ENCODE measurements at regions not wholly inside any gene's neighbourhood (a gene's known extent, or its start where the extent isn't known, plus 50 kb on each side); places are given as distances from the start of the nearest gene placed in this dataset.
"Not testable (repeated sequence)": the region's sequence is repeated elsewhere in the genome, so short reads cannot be mapped to it uniquely, and the experiment has no call there.

GRCh38 chr10:16193241-16193640 is 243.6 kb upstream of the PTER start:
- H3K9me3 Mint-ChIP-seq = no peaks in the 10 kb centered on the region
- H3K27ac Mint-ChIP-seq = no peak overlapping the region
- ChIA-PET POLR2A (no interaction called here), CTCF (no interaction called here)
- DNase-seq (no peak), ATAC-seq (ENCODE audit: low read depth) (no peak)
- no peak for TF ChIP-seq CTCF (IDR thresholded peaks at IDR 0.05)
- no peaks in the 10 kb centered on the region for H3K4me1 Mint-ChIP-seq
- H3K4me3 Mint-ChIP-seq = no peak overlapping the region
- no peaks in the 10 kb centered on the region for H3K36me3 Mint-ChIP-seq (ENCODE audit: low read depth)
- H3K27me3 Mint-ChIP-seq = no peaks in the 10 kb centered on the region
- intact Hi-C loops (cut with micrococcal nuclease) = no loop called here

GRCh38 chr10:16195178-16195769 is 241.5 kb upstream of the PTER start:
- ChIA-PET POLR2A (no interaction called here), CTCF (no interaction called here)
- no peak for DNase-seq
- intact Hi-C loops (cut with micrococcal nuclease) = no loop called here
- ATAC-seq (ENCODE audit: low read depth) = no peak
- no peaks in the 10 kb centered on the region for H3K9me3 Mint-ChIP-seq
- no peaks in the 10 kb centered on the region for H3K4me1 Mint-ChIP-seq
- no peaks in the 10 kb centered on the region for H3K36me3 Mint-ChIP-seq (ENCODE audit: low read depth)
- H3K27me3 Mint-ChIP-seq = no peaks in the 10 kb centered on the region
- no peak overlapping the region for H3K4me3 Mint-ChIP-seq
- no peak for TF ChIP-seq CTCF (IDR thresholded peaks at IDR 0.05)
- H3K27ac Mint-ChIP-seq = no peak overlapping the region

GRCh38 chr10:16195894-16196293 is 240.9 kb upstream of the PTER start:
- H3K9me3 Mint-ChIP-seq = no peaks in the 10 kb centered on the region
- CTCF ChIA-PET = no interaction called here
- no peak for ATAC-seq (ENCODE audit: low read depth)
- no peak overlapping the region for H3K27ac Mint-ChIP-seq
- H3K4me1 Mint-ChIP-seq = no peaks in the 10 kb centered on the region
- H3K36me3 Mint-ChIP-seq (ENCODE audit: low read depth) = no peaks in the 10 kb centered on the region
- H3K27me3 Mint-ChIP-seq = no peaks in the 10 kb centered on the region
- no peak for DNase-seq
- no peak for TF ChIP-seq CTCF (IDR thresholded peaks at IDR 0.05)
- POLR2A ChIA-PET = no interaction called here
- intact Hi-C loops (cut with micrococcal nuclease) = no loop called here
- H3K4me3 Mint-ChIP-seq = no peak overlapping the region

GRCh38 chr10:16199216-16199615 is 237.6 kb upstream of the PTER start:
- H3K4me3 Mint-ChIP-seq = no peak overlapping the region
- H3K9me3 Mint-ChIP-seq = no peaks in the 10 kb centered on the region
- CTCF ChIA-PET = no interaction called here
- H3K4me1 Mint-ChIP-seq = no peaks in the 10 kb centered on the region
- TF ChIP-seq CTCF (IDR thresholded peaks at IDR 0.05) = no peak
- ATAC-seq (ENCODE audit: low read depth) (no peak), DNase-seq (no peak)
- H3K36me3 Mint-ChIP-seq (ENCODE audit: low read depth) = no peaks in the 10 kb centered on the region
- intact Hi-C loops (cut with micrococcal nuclease) = no loop called here
- POLR2A ChIA-PET = no interaction called here
- H3K27me3 Mint-ChIP-seq = no peaks in the 10 kb centered on the region
- no peak overlapping the region for H3K27ac Mint-ChIP-seq

GRCh38 chr10:16223618-16224017 is 213.2 kb upstream of the PTER start:
- CTCF ChIA-PET; DNase-seq; H3K27me3 Mint-ChIP-seq; intact Hi-C loops (cut with micrococcal nuclease); H3K4me1 Mint-ChIP-seq; H3K27ac Mint-ChIP-seq; ATAC-seq (ENCODE audit: low read depth); POLR2A ChIA-PET; H3K36me3 Mint-ChIP-seq (ENCODE audit: low read depth); H3K4me3 Mint-ChIP-seq: not testable (repeated sequence)
- peaks cover 27% of the 10 kb centered on the region for H3K9me3 Mint-ChIP-seq

- ChIA-PET CTCF (no interaction called here), POLR2A (no interaction called here)
- Mint-ChIP-seq H3K36me3 (ENCODE audit: low read depth) (no peaks in the 10 kb centered on the region), H3K9me3 (peaks cover 19% of the 10 kb centered on the region), H3K4me1 (no peaks in the 10 kb centered on the region), H3K4me3 (no peak overlapping the region), H3K27me3 (no peaks in the 10 kb centered on the region), H3K27ac (no peak overlapping the region)
- ATAC-seq (ENCODE audit: low read depth) = no peak
- TF ChIP-seq CTCF (IDR thresholded peaks at IDR 0.05) = no peak
- intact Hi-C loops (cut with micrococcal nuclease) = no loop called here
- DNase-seq = no peak
Measured at GRCh38 chr10:16227674-16228073, 209.1 kb upstream of the PTER start.

Measured in activated B cell treated with CpG ODN at 0.5 μM for 24 hours (primary cell).